Tongue (tissue), 1 donor: ENCODE measurements at regions not wholly inside any gene's neighbourhood (a gene's known extent, or its start where the extent isn't known, plus 50 kb on each side); places are given as distances from the start of the nearest gene placed in this dataset.

Experiments
- DNase-seq: peaks from one replicate; pipeline ENCODE4 v3.0.0-alpha.2; 2015

GRCh38 chr1:29456685-29457435 is 220.5 kb downstream of the PTPRU start:
- DNase-seq: no peak

DNA sequence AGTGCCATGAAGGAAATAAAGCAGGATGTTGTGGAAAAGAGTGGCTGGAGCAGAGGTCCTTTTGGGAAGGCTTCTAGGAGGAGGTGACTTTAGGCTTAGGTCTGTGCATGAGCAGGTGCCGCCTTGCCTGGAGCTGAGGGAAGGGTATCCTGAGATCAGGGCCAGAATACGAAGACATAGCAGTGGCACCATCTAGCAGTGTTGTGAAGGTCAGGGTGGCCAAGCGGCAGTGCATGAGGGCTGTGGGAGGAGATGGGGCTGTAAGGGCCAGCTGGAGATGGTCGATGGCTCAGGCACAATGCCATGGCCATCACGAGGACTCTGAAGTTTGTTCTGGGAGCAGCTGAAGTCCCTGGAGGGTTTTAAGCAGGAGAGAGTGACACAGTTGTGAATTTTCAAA is 219.5 kb downstream of the PTPRU start:
- DNase-seq: no peak

DNA sequence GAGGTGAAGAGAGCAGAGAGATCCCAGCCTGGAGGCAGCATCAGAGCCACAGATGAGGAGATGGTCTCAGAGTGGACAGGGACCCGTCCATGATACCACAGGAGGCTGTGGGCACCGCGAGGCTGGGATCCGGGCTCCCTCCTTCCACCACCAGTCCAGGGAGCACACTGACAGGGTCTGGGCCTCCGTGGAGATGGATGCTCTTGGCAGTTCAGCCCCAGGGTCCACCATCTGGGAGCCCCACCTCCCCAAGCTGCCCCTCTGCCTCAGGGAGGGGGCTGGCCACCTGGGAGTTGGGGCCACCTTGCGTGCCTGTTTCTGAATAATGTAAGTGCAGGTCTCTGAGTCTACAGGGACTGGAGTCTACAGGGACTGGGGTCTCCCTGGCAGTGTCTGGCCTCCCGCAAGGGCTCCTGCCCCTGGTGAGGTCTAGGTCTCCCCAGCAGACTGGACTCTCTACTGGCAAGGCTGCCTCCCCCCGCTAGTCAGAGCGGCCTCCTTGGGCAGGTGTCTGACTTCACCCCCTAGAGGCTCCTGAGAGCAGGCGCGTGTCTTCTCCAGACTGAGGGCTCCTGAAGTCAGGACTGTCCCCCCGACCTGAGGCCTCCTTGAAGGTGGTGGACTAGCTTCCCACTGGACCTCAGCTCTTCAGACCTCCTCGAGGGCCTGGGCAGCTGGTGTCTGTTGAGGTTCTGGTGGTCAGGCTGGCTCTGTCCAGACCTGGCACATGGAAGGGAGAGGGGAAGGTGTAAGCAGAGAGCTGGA is 218.5 kb downstream of the PTPRU start:
- no peak for DNase-seq

DNA sequence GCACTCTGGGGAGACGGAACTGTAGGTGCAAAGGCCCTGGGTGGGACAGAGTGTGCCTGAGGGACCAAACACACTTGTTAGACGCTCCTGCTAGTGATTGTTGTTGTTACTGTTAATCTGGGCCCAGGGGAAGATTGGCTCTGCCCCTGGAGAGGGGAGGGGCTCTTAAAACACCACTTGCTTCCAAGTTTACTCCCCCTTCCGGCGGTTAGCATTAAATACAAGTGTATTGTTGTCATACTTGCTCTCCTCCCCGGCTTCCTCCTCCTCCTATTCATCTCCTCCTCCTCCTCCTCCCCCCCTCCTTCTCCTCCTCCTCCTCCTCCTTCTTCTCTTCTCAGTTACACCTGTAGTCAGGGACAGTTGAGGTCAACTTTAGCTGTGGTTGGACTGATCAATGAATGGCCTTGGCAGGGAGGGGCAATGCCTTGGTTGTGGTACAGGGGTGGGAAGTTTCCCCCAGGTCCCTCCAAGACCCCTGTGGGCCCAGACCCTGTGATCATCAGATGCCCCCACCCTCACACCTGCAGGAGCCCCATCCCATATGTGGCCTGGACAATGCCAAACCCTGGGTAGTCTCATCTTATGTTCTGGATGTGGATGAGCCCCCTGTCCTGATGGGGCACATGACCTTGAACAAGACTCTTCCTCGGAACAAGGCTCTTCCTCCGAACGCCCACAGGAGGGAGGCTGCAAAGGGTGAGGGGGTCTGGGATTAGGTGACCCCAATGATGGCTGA is 217.3 kb downstream of the PTPRU start:
- peak; percentile 26 for DNase-seq

DNA sequence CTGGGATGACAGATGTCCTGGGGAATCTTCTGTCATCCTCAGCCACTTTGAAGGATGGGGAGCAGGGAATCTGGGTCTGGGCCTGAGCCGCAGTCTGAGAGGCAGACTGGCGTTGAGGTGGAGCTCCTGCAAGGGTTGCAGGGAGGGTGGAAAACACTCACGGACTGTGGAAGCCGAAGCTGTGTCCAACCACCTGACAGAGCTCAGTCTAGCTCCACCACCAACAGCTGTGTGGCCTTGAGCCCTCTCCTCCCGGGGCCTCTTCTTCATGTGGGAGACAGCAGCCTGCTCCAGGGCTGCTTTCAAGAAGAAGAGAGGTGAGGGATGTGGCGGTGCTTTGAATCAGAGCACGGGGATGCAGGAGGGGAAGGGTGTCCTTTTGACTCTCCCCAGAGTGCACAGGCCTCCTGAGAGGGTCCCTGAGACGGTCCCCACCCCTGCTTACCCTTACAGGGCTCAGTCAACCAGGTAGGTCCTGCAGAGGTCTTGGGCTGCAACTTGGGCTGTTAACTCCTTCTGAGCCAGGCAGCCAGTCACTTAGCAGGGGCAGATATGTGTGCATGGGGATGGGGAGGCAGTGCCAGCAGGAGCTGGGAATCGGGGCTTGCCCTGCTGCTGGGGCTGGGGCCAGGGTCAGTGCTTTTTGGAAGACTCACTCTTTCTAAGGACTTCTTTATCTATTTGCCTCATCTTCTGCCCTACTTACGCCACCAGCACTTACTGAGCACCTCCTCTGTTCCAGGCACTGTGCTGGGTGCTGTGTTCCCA is 216.3 kb downstream of the PTPRU start:
- peak; percentile 49 for DNase-seq

GRCh38 chr1:29451368-29451892 is 215.1 kb downstream of the PTPRU start:
- DNase-seq: no peak

GRCh38 chr1:29450591-29450990 is 214.3 kb downstream of the PTPRU start:
- no peak for DNase-seq

DNA sequence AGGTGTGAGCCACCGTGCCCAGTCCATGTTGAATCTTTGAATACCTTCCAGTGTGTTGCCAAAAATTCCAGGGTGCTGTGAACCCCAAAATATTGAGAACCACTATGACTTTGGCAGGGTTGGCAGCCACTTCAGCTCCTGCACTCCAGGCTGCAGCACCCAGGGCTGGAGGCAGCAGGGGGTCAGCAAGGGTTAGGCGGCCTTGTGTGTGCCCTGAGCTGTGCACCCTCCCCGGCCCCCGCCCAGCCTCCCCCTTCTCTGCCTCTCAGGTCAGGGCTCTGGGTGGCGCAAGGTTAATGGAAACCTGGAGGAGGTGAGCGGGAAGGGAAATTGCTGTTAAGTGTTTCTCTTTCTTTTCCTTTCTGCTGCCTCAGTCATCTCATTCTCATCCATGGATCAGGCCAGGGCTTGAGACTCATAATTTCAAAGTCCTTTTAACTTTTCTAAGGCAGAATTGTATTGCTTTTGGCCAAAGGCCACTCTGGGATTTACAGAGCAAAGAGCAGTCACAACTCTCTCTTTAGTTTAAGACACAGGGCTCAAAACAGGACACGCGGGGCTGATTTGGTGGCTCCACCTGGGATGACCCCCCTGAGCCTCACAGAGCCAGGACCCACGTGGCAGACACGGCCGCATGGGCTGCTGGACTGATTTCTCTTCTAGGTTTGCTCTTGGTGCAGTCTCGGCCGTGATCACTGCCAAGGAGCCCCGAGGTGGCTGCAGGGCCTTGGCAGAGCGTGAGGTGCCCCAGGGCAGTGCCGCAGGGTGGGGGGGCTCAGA is 212.3 kb downstream of the PTPRU start:
- DNase-seq: no peak

DNA sequence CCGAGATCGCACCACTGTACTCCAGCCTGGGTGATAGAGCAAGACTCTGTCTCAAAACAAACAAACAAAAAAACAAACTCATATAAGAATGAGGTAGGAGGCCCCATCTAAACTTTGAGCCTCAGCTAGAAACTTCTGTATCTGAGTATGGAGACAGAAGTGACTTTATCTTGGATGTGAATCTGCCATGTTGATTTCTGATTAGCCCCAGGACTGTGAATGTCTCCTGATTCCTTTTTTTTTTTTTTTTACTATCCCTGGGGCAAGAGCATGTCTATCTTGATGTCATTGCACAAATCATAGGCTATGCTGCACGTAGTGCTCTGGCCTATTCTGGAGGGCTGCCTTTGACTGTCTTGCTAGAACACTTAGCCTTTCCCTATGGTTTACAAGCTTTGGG is 211.0 kb downstream of the PTPRU start:
- no peak for DNase-seq

- DNase-seq: no peak
Measured at GRCh38 chr1:29444782-29445729, 208.7 kb downstream of the PTPRU start.

DNA sequence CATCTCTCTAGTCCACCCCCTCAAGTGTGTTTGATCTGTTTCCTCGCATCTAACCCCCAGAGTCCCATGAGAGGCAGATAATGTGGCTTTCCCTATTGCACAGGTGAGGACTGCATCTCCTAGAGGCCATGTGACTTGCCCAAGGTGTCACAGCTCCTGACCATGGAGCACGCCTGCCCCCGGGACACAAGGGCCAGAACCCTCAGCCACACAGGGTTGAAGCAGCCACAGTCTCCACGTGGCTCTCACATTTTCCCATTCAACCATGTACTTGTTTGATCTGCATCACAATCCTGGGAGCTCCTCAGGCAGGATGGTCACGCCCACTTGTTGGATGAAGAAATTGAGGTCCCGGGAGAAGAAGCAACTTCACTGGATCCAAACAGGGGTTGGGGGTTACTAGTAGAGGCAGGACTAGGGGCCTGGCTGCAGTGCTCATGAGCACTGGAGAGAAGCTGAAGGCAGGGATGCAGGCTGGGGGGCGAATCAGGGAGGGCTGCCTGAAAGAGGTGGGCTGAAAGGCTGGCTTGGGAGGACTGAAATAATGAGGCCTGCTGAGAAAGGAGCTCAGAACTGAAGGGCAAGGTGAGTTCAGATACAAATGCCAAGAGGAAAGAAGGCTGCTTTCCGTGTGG is 207.9 kb downstream of the PTPRU start:
- DNase-seq: no peak

DNA sequence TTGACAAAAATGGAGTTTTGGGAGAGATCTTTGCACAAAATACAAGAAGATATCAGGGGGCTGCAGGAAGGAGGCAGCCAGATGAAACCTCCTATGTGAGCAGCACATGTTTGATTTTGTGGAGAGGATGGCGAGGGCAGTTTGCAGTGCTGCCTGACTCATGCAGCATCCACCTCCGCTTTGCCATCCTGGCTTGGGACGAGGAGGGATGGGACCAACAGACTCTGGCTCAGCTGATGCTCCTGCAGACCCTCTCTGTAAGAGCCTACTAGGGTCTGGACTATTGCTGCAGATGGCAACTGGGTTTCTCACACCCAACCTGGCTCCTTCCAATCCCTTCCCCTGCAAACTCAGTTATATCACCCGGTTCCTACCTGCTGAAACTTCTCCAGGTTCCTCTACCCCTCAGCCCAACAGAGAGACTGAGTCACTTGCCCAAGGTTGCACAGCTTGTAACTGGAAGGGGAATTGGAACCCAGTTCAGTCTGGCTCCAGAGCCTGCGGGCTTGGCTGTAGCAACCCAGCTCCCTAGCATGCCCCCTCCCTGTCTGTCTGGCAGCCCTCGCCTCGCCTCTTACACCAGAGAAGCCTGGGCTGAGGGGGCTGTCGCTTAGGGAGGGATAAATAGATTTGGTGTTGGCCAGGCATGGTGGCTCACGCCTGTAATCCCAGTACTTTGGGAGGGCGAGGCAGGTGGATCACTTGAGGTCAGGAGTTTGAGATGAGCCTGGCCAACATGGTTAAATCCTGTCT is 205.8 kb downstream of the PTPRU start:
- no peak for DNase-seq

- no peak for DNase-seq
Measured at GRCh38 chr1:29439615-29440014, 203.3 kb downstream of the PTPRU start.

DNA sequence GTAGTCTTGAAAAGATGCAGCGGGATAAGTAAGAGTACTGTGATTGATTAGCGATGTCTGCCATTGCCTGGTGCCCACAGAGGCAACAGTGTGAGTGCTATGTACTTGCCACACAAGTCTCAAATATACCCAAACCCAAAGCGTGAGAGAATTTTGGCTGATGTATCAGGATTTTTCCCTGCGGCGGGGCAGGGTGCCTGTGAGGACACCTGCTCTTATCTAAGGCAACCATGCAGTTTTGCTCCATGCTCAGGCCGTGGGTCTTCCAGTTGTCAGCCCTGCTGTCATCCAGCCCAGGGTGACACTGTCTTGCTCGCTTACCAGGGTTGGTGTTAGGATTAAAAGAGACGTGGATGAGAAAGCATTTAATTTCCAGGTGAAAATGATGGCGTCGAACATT is 202.7 kb downstream of the PTPRU start:
- no peak for DNase-seq

- no peak for DNase-seq
Measured at GRCh38 chr1:29437946-29438345, 201.6 kb downstream of the PTPRU start.

- peak; percentile 57 for DNase-seq
Measured at GRCh38 chr1:29436181-29436785, 200.0 kb downstream of the PTPRU start.

GRCh38 chr1:29433830-29434229 is 197.5 kb downstream of the PTPRU start:
- DNase-seq: no peak

- no peak for DNase-seq
Measured at GRCh38 chr1:29431138-29431537, 194.8 kb downstream of the PTPRU start.
